ENCODE measurements at regions not wholly inside any gene's neighbourhood (a gene's known extent, or its start where the extent isn't known, plus 50 kb on each side); places are given as distances from the start of the nearest gene placed in this dataset.

DNA sequence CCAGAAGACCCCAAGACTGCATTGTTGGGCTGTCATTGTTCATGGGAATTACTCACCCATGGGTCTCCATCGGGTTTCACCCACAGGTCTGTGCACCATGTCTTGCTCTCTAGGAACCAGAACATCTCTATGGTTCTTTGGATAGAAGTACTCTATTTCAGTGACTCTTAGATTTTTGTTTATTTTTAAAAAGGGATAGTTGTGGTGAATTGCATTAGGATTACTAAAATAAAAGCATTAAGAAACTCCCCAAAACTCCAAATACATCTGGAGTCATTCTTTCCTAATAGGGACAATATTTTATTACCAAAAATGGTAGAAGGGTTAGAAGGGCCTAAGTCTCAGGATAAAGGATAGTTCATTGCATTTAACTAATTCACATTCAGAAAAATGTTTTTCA, 166.9 kb upstream of the TNFAIP3 start:
- H2AK5ac ChIP-seq (ENCODE audit: low read length), result no peak overlapping the region
- H3K27me3 ChIP-seq (ENCODE audit: insufficient read depth, low read length, poor library complexity), result no peaks in the 10 kb centered on the region
- H3K4me3 ChIP-seq (ENCODE audit: low read length), result no peak overlapping the region
- H3K79me2 ChIP-seq (ENCODE audit: control insufficient read depth, insufficient read depth, low read length), result no peaks in the 10 kb centered on the region
- no peak overlapping the region for H4K5ac ChIP-seq (ENCODE audit: low read length)
- no peak for DNase-seq
- no peak overlapping the region for H2BK120ac ChIP-seq (ENCODE audit: low read depth, low read length)
- no peak overlapping the region for H2BK15ac ChIP-seq (replicated peaks; ENCODE audit: low read depth)
- peaks cover 5% of the 10 kb centered on the region for H3K4me1 ChIP-seq (ENCODE audit: control insufficient read depth, low read depth, low read length)
- H3K56ac ChIP-seq (ENCODE audit: low read length), result no peak overlapping the region
- no peak overlapping the region for H3K9ac ChIP-seq (ENCODE audit: low read length)
- H3K27ac ChIP-seq (ENCODE audit: low read depth, low read length), result no peak overlapping the region
- no peak overlapping the region for H3K23ac ChIP-seq (ENCODE audit: low read length)
- no peak overlapping the region for H3K18ac ChIP-seq (ENCODE audit: low read length)
- H3K4ac ChIP-seq (ENCODE audit: low read depth, low read length), result no peak overlapping the region
- H2BK5ac ChIP-seq (ENCODE audit: low read length), result no peak overlapping the region
- no peaks in the 10 kb centered on the region for H3K36me3 ChIP-seq (ENCODE audit: control insufficient read depth, insufficient read depth, low read length)
- H3K79me1 ChIP-seq (ENCODE audit: low read length), result no peaks in the 10 kb centered on the region
- no peak overlapping the region for H4K8ac ChIP-seq (ENCODE audit: low read depth, low read length)
- WGBS (ENCODE audit: extremely low coverage, insufficient coverage, low lambda C conversion rate), result no CpG with 5 or more reads among the region's 1 CpG
- H3K4me2 ChIP-seq (ENCODE audit: low read length), result no peak overlapping the region

GRCh38 chr6:137700751-137701477, 166.1 kb upstream of the TNFAIP3 start:
- no peak overlapping the region for H3K9ac ChIP-seq (ENCODE audit: low read length)
- H2BK15ac ChIP-seq (replicated peaks; ENCODE audit: low read depth), result no peak overlapping the region
- H3K18ac ChIP-seq (ENCODE audit: low read length), result no peak overlapping the region
- H4K5ac ChIP-seq (ENCODE audit: low read length), result no peak overlapping the region
- no CpG with 5 or more reads among the region's 7 CpGs for WGBS (ENCODE audit: extremely low coverage, insufficient coverage, low lambda C conversion rate)
- H3K79me2 ChIP-seq (ENCODE audit: control insufficient read depth, insufficient read depth, low read length), result no peaks in the 10 kb centered on the region
- H3K4me2 ChIP-seq (ENCODE audit: low read length), result no peak overlapping the region
- H2AK5ac ChIP-seq (ENCODE audit: low read length), result no peak overlapping the region
- H3K23ac ChIP-seq (ENCODE audit: low read length), result no peak overlapping the region
- H3K56ac ChIP-seq (ENCODE audit: low read length), result no peak overlapping the region
- H4K8ac ChIP-seq (ENCODE audit: low read depth, low read length), result no peak overlapping the region
- no peaks in the 10 kb centered on the region for H3K36me3 ChIP-seq (ENCODE audit: control insufficient read depth, insufficient read depth, low read length)
- no peaks in the 10 kb centered on the region for H3K27me3 ChIP-seq (ENCODE audit: insufficient read depth, low read length, poor library complexity)
- no peak overlapping the region for H3K27ac ChIP-seq (ENCODE audit: low read depth, low read length)
- no peak overlapping the region for H3K4me3 ChIP-seq (ENCODE audit: low read length)
- no peak overlapping the region for H3K4ac ChIP-seq (ENCODE audit: low read depth, low read length)
- no peak overlapping the region for H2BK120ac ChIP-seq (ENCODE audit: low read depth, low read length)
- peaks cover 5% of the 10 kb centered on the region for H3K4me1 ChIP-seq (ENCODE audit: control insufficient read depth, low read depth, low read length)
- no peak for DNase-seq
- H3K79me1 ChIP-seq (ENCODE audit: low read length), result no peaks in the 10 kb centered on the region
- no peak overlapping the region for H2BK5ac ChIP-seq (ENCODE audit: low read length)

DNA sequence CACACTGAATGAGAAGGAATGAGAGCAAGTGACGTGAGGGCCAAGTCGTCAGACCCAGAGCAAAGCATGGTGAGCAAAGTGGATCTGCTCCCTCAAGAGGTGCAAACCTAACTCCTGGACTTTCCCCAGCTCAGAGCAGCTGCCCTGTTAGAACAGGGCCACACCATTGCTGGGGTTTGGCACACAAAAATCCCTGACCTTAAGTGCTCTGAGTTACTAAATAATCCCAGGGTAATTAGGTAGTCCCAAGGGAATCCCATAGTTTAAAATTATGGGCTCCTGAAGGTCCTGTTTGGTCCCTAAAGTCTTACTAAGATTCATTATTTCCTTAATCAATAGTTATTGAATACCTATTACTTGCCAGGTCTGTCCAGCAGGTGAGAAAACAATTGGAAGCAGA, 165.1 kb upstream of the TNFAIP3 start:
- no peak overlapping the region for H2BK15ac ChIP-seq (replicated peaks; ENCODE audit: low read depth)
- H3K4me3 ChIP-seq (ENCODE audit: low read length), result no peak overlapping the region
- no peak overlapping the region for H3K27ac ChIP-seq (ENCODE audit: low read depth, low read length)
- no CpG with 5 or more reads among the region's 2 CpGs for WGBS (ENCODE audit: extremely low coverage, insufficient coverage, low lambda C conversion rate)
- H3K9ac ChIP-seq (ENCODE audit: low read length), result no peak overlapping the region
- no peak overlapping the region for H3K4ac ChIP-seq (ENCODE audit: low read depth, low read length)
- no peak overlapping the region for H4K8ac ChIP-seq (ENCODE audit: low read depth, low read length)
- no peak overlapping the region for H3K18ac ChIP-seq (ENCODE audit: low read length)
- no peak overlapping the region for H4K5ac ChIP-seq (ENCODE audit: low read length)
- H3K4me2 ChIP-seq (ENCODE audit: low read length), result no peak overlapping the region
- H3K36me3 ChIP-seq (ENCODE audit: control insufficient read depth, insufficient read depth, low read length), result no peaks in the 10 kb centered on the region
- H3K27me3 ChIP-seq (ENCODE audit: insufficient read depth, low read length, poor library complexity), result no peaks in the 10 kb centered on the region
- H3K56ac ChIP-seq (ENCODE audit: low read length), result no peak overlapping the region
- no peak for DNase-seq
- no peaks in the 10 kb centered on the region for H3K79me1 ChIP-seq (ENCODE audit: low read length)
- no peak overlapping the region for H2AK5ac ChIP-seq (ENCODE audit: low read length)
- H2BK120ac ChIP-seq (ENCODE audit: low read depth, low read length), result no peak overlapping the region
- peaks cover 5% of the 10 kb centered on the region for H3K4me1 ChIP-seq (ENCODE audit: control insufficient read depth, low read depth, low read length)
- no peaks in the 10 kb centered on the region for H3K79me2 ChIP-seq (ENCODE audit: control insufficient read depth, insufficient read depth, low read length)
- no peak overlapping the region for H2BK5ac ChIP-seq (ENCODE audit: low read length)
- H3K23ac ChIP-seq (ENCODE audit: low read length), result no peak overlapping the region

DNA sequence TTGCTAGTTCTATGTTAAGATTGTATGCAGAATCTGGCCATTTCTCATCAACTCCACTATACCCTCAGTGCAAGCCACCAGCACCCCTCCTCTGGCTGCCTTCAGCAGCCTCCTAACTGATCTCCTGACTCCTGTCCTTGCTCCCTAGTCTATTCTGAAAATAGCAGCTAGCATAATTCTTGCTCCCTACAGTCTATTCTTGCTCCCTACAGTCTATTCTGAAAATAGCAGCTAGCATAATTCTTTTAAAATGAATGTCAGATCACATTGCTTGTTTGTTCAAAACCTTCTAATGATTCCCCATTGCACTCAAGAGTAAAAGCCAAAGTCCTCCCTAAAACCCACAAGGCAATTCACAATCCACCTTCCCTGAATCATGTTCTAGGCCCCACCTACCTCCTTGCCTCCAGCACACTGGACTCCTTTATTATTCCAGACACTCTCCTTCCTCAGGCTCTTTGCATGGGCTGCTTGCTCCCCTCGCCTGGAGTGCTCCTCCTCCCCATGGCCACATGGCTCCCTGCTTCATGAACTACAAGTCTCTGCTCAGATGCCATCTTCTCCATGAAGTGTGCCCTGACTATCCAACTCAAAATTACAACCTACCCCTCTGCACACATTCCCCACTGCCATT, 164.2 kb upstream of the TNFAIP3 start:
- Histone ChIP-seq H3K18ac (ENCODE audit: low read length) (no peak overlapping the region), H2BK120ac (ENCODE audit: low read depth, low read length) (no peak overlapping the region), H2BK5ac (ENCODE audit: low read length) (no peak overlapping the region), H3K56ac (ENCODE audit: low read length) (no peak overlapping the region), H3K79me1 (ENCODE audit: low read length) (no peaks in the 10 kb centered on the region), H3K4ac (ENCODE audit: low read depth, low read length) (no peak overlapping the region), H2BK15ac (replicated peaks; ENCODE audit: low read depth) (no peak overlapping the region), H3K27ac (ENCODE audit: low read depth, low read length) (no peak overlapping the region), H3K79me2 (ENCODE audit: control insufficient read depth, insufficient read depth, low read length) (no peaks in the 10 kb centered on the region), H3K4me2 (ENCODE audit: low read length) (no peak overlapping the region), H3K9ac (ENCODE audit: low read length) (no peak overlapping the region), H4K8ac (ENCODE audit: low read depth, low read length) (no peak overlapping the region), H3K36me3 (ENCODE audit: control insufficient read depth, insufficient read depth, low read length) (no peaks in the 10 kb centered on the region), H3K23ac (ENCODE audit: low read length) (no peak overlapping the region), H3K4me1 (ENCODE audit: control insufficient read depth, low read depth, low read length) (no peaks in the 10 kb centered on the region), H2AK5ac (ENCODE audit: low read length) (no peak overlapping the region), H4K5ac (ENCODE audit: low read length) (no peak overlapping the region), H3K4me3 (ENCODE audit: low read length) (no peak overlapping the region), H3K27me3 (ENCODE audit: insufficient read depth, low read length, poor library complexity) (no peaks in the 10 kb centered on the region)
- no CpG with 5 or more reads among the region's 1 CpG for WGBS (ENCODE audit: extremely low coverage, insufficient coverage, low lambda C conversion rate)
- no peak for DNase-seq

DNA sequence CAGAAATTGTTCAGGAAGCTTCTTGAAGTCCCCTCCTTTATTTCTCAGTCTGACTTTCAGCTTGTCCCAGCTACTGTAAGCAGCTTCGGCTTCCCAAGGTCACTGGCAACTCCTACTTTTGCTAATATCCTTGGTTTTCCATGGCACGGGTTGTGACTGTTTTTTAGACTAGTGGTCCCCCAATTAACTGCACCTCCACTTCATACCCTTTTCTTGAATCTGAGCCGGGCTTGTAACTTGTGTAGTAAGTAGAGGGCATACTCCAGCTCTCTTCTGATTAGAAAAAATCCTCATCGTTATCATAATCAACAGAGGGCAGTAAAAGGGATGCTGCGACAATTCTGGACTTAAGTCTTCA, 162.3 kb upstream of the TNFAIP3 start:
- Histone ChIP-seq H3K36me3 (ENCODE audit: control insufficient read depth, insufficient read depth, low read length) (no peaks in the 10 kb centered on the region), H2BK5ac (ENCODE audit: low read length) (no peak overlapping the region), H3K4me2 (ENCODE audit: low read length) (no peak overlapping the region), H3K23ac (ENCODE audit: low read length) (no peak overlapping the region), H2AK5ac (ENCODE audit: low read length) (no peak overlapping the region), H3K27me3 (ENCODE audit: insufficient read depth, low read length, poor library complexity) (no peaks in the 10 kb centered on the region), H3K4me1 (ENCODE audit: control insufficient read depth, low read depth, low read length) (no peaks in the 10 kb centered on the region), H3K27ac (ENCODE audit: low read depth, low read length) (no peak overlapping the region), H3K79me1 (ENCODE audit: low read length) (no peaks in the 10 kb centered on the region), H3K79me2 (ENCODE audit: control insufficient read depth, insufficient read depth, low read length) (no peaks in the 10 kb centered on the region), H3K56ac (ENCODE audit: low read length) (no peak overlapping the region), H2BK120ac (ENCODE audit: low read depth, low read length) (no peak overlapping the region), H4K8ac (ENCODE audit: low read depth, low read length) (no peak overlapping the region), H3K18ac (ENCODE audit: low read length) (no peak overlapping the region), H4K5ac (ENCODE audit: low read length) (no peak overlapping the region), H3K4me3 (ENCODE audit: low read length) (no peak overlapping the region), H3K9ac (ENCODE audit: low read length) (no peak overlapping the region), H3K4ac (ENCODE audit: low read depth, low read length) (no peak overlapping the region), H2BK15ac (replicated peaks; ENCODE audit: low read depth) (no peak overlapping the region)
- no CpG with 5 or more reads among the region's 5 CpGs for WGBS (ENCODE audit: extremely low coverage, insufficient coverage, low lambda C conversion rate)
- DNase-seq, result no peak

All from mesendoderm (in vitro differentiated cells).